GM21576 (cell line): ENCODE measurements at regions not wholly inside any gene's neighbourhood (a gene's known extent, or its start where the extent isn't known, plus 50 kb on each side); places are given as distances from the start of the nearest gene placed in this dataset.

Experiments used
- ATAC-seq: cut with Tn5 transposase; IDR thresholded peaks from one replicate; pipeline ENCODE4 v1.9.1; 2021; ENCODE audit warnings: mild to moderate bottlenecking, moderate library complexity; ENCODE audit not compliant: unreplicated experiment

DNA sequence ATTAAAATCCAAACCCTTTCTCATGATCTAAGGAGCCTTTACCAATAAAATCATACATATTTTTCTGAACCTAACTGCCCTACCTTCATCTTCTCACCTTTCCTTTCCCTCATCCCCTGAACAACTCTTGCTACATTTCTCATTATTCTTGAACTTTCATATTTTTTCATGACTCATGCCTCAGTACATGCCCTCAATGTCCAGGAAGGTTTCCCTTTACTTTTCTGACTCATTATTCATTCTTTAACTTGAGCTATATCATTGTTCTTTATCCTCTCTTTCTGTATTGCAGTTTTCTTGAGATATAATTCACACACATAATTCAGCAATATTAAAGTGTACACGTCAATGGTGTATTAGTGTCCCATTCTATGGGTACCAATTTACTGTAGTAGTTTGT is 231.0 kb downstream of the ALG10B start:
- ATAC-seq, result no peak

DNA sequence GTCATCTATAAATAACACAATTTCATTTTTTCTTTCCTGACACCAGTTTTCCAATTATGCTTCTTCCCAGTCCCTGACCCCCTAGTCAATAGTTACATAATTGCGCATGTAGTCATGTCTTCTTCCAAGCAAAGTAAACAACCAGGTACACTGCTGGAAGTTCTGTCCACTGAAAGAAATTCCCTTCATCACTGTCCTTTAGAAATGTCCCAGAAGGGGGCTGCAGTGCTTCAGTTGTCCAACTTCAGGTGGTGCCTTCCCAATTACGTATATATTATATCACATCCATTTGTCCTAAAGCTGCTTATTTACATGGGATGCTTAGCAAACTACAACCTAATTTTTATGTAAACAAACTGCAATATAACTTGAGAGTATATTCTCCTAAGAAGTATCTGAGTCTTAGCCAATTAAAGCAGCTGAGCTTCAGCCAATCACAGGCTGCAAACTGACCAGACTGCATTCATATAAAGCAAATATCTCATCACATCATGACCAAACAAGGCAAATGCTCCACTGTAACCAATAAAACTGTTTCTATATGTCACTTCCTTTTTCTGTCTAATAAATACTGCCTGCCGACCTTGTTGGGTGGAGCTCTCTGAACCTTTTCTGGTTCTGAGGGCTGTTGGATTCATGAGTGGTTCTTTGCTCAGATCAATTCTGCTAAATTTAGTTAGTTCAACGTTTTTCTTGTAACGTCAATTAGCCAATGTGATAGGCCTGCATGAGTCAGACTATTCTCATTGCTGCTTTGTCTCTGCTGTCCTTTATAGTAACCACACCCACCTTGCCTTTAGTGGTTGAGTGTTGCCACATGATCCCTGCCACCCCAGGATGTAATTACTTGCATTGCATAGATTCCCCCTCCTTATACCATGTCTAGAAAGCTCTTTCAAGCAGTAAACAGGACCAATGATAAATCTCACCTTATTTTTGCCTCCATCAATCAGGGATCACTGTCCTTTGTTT is 239.3 kb downstream of the ALG10B start:
- ATAC-seq, result no peak

DNA sequence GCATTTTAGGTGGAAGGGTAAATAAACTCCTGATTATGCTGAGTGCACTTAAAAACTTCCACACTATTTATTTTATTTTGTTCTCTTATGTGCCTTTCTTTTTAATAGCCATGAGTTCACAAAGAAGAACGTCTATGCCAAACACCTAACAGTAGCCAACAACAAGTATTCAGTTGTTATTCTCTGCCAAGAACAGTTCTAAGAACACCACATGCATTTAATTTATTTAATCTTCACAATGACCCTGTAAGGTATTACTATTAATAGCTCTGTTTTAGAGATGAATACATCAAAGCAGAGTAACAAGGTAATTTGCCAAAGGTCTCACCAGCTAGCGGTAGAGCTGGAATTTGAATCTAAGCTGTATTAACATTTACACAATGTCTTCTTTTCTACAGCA is 240.1 kb downstream of the ALG10B start:
- no peak for ATAC-seq

DNA sequence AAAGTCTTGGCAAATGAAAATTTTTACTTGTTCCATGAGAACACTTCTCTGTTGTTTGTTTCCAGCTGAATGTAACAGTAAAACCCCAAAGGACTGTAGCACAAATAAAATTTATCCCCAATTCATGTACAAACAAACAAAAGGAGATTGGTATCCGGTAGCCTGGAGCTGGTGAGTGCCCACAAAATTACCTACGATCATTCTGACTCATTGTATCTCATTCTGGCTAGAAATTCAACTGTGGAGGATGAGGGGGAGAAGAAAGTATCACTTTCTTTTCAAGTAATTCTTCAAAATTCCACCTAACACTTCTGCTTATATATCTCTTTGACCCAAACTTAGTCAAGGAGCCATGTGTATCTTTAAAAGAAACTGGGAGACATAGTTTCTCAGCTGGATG is 268.5 kb downstream of the ALG10B start:
- ATAC-seq, result no peak

DNA sequence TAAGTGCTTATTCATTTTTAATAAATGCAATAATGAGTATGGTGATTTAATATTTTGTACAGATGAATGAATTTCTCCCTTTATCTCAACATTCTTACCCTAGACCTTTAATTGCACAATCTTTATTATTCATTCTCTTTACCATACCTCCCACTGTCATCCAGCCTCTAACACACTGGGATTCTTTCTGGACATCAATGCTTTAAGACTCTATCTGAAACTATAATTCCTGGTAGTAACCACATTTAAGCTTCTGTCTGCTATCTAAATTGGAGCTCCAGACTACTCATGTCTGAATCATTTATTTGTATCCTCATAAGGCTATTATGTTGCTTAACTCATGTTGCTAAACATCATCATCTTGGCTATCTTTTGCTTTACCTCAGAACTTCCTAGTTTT is 270.2 kb downstream of the ALG10B start:
- no peak for ATAC-seq

DNA sequence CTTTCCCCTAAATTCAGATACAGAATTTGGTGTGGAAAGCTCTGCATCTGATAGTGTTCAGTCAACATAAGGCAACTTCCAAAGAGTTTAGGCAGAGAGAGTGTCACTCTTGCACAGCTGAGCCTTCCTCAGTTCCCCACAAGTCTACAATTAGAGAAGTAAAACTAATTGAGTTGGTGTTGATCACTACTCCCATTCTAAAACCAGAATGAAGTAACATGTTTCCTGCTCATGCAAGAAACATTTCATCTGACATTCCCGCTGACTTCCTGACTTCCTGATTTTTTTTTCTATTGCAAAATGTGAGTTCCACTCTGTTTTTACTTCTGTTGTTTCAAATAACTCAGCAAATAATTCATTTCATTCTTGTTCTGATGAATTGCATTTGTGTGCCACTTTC is 271.0 kb downstream of the ALG10B start:
- no peak for ATAC-seq

DNA sequence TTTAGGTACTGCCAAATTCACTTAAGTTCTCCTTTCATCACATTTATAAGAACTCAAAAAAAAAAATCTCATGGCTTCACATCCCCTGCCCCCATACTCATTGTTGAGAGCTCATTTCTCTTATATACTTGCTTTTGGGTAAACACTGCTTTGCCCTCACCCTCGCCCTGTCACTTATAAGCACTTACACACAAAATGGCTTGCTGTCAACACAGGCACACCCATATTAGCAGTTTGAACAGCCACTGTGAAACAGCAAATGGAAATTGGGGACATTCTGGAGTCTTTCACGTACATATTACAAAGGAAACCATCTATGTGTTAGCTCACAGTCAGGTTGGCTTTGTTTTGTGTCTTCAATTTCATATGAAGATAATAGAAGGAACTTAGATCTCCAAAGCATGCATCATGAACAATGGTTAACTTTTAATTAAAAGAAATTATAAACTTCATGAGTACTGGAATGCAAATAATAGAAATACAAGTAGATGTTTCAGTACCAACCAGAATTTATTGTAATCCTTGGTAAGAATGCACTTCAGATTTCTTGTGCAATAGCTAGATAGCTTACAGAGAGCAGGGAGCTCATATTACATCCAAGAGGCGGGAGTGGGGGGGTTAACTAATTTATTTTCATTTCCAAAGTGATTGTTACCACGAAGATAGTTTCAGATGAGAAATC is 272.2 kb downstream of the ALG10B start:
- ATAC-seq, result no peak

DNA sequence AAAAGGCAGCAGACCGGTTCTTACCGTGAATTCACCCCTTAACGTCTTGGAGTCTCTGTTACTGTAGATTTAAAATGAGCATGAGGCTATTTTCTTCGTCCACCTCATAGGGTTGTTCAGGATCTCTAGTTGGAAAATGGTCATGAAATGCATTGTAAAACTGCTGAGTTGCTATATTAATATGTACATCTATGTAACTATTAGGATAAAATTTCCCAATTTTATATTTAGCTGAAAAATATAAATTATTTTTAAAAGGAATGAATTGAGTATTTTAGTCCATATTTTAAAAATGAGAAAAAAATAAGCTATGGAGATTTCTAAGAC is 272.7 kb downstream of the ALG10B start:
- ATAC-seq, result no peak

DNA sequence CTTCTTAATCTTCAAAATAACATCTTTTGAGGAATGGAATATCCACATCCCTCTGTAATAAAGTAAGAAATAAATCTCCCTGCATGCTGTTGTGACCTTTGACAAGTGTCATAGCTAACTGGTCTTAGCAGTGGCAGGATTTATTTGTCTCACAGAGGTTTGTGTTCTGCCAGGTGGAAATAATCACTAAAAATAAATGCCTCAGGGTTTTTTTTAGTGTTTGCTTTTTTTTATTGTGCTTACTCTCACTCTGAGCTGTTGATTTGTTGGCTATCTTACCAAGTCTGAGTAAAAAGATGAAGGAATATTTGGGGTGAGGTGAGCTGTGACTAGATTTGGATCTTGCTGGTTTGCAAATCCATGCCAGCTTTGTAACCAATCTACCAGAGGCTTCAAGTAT is 285.4 kb downstream of the ALG10B start:
- no peak for ATAC-seq
